SK-N-SH (cell line): ENCODE measurements at regions not wholly inside any gene's neighbourhood (a gene's known extent, or its start where the extent isn't known, plus 50 kb on each side); places are given as distances from the start of the nearest gene placed in this dataset.

Experiments used
- CTCF ChIA-PET: fragments of 300-600, 350-600 bp; formaldehyde crosslinking; extraction: SDS; loops from one replicate; lab custom pipeline; 2021; lab: Yijun Ruan, JAX
- POLR2A ChIA-PET: fragments of 350-600 bp; sonication (Branson Sonifier 250); formaldehyde crosslinking; extraction: SDS; loops from one replicate; lab custom pipeline; 2020; ENCODE audit warnings: antibody characterized with exemption, inconsistent platforms; lab: Yijun Ruan, JAX
- DNase-seq: peaks from one replicate; pipeline ENCODE4 v3.0.0; 2012
- H2AFZ ChIP-seq: fragments of 200-600 bp; sonication (generic); 2 replicates; pipeline ENCODE4 v1.8.1; 2016; ENCODE audit warnings: antibody characterized with exemption, mild to moderate bottlenecking, low read depth
- H3F3A ChIP-seq: fragments of 200-600 bp; sonication (generic); replicated peaks from 2 replicates; pipeline ENCODE3; 2016; ENCODE audit warnings: antibody characterized with exemption, mild to moderate bottlenecking; ENCODE audit not compliant: insufficient read depth
- H3K27ac ChIP-seq, 2 experiments: fragments of 200-500 bp in 1 of 2; fragments of 200-600 bp in 1 of 2; sonication (Bioruptor generic) in 1 of 2; sonication (generic), shearing (Covaris generic) in 1 of 2; 2 replicates each; pipeline versions ENCODE4 v1.5.1 to v1.6.1; 2014 to 2016; ENCODE audit warnings: low read depth in 2 of 2, inconsistent platforms in 1 of 2, low read length in 1 of 2, mild to moderate bottlenecking in 1 of 2, mixed read lengths in 1 of 2
- H3K27me3 ChIP-seq: fragments of 200-600 bp; sonication (generic), shearing (Covaris generic); 2 replicates; pipeline ENCODE4 v1.6.1; 2016; ENCODE audit warnings: mixed run types; ENCODE audit not compliant: insufficient read depth
- H3K36me3 ChIP-seq, 2 experiments: fragments of 200-500 bp in 1 of 2; fragments of 200-600 bp in 1 of 2; sonication (Bioruptor generic) in 1 of 2; sonication (generic) in 1 of 2; replicated peaks in 1 of 2; 2 replicates each; pipeline versions ENCODE3 to v1.5.1; 2014 to 2016; ENCODE audit warnings: low read length in 1 of 2, mild to moderate bottlenecking in 1 of 2; ENCODE audit not compliant: insufficient read depth in 2 of 2, control insufficient read depth in 1 of 2
- H3K4me1 ChIP-seq, 2 experiments: fragments of 200-500 bp in 1 of 2; fragments of 200-600 bp in 1 of 2; sonication (Bioruptor generic) in 1 of 2; sonication (generic), shearing (Covaris generic) in 1 of 2; 2 replicates each; pipeline versions ENCODE4 v1.5.1 to v1.6.1; 2014 to 2016; ENCODE audit warnings: low read depth in 1 of 2, low read length in 1 of 2, mixed run types in 1 of 2; ENCODE audit not compliant: insufficient read depth in 2 of 2, control insufficient read depth in 1 of 2
- H3K4me2 ChIP-seq: fragments of 200-600 bp; sonication (generic), shearing (Covaris generic); 2 replicates; pipeline ENCODE4 v1.6.1; 2017; ENCODE audit warnings: mixed run types
- H3K4me3 ChIP-seq, 2 experiments: fragments of 200-500 bp in 1 of 2; fragments of 200-600 bp in 1 of 2; sonication (Bioruptor generic) in 1 of 2; sonication (generic), shearing (Covaris generic) in 1 of 2; 2 replicates each; pipeline versions ENCODE4 v1.5.1 to v1.8.1; 2014 to 2016; ENCODE audit warnings: low read depth in 2 of 2, inconsistent platforms in 1 of 2, low read length in 1 of 2, mild to moderate bottlenecking in 1 of 2, mixed read lengths in 1 of 2, moderate library complexity in 1 of 2
- H3K79me2 ChIP-seq: fragments of 200-600 bp; sonication (generic); 2 replicates; pipeline ENCODE4 v1.8.1; 2017; ENCODE audit warnings: mild to moderate bottlenecking; ENCODE audit not compliant: insufficient read depth
- H3K9ac ChIP-seq: fragments of 200-600 bp; sonication (generic); 2 replicates; pipeline ENCODE4 v1.6.1; 2017; ENCODE audit warnings: mixed run types
- H3K9me2 ChIP-seq: fragments of 200-600 bp; sonication (generic); 2 replicates; pipeline ENCODE4 v1.6.1; 2017; ENCODE audit warnings: mixed run types
- H3K9me3 ChIP-seq: fragments of 200-600 bp; sonication (generic); 2 replicates; pipeline ENCODE4 v1.6.1; 2017; ENCODE audit warnings: mixed run types, mild to moderate bottlenecking, moderate library complexity
- H4K20me1 ChIP-seq: fragments of 200-600 bp; sonication (generic); 2 replicates; pipeline ENCODE4 v1.6.1; 2017; ENCODE audit warnings: mild to moderate bottlenecking, mixed run types; ENCODE audit not compliant: insufficient read depth
- EZH2phosphoT487 ChIP-seq: fragments of 200-600 bp; sonication (generic); IDR thresholded peaks from 2 replicates; pipeline ENCODE4 v1.6.1; 2017; ENCODE audit warnings: low read depth, mixed run types, mild to moderate bottlenecking, antibody characterized with exemption, moderate library complexity, borderline replicate concordance
- FOXJ3 ChIP-seq: sonication (generic); formaldehyde crosslinking; IDR thresholded peaks from 2 replicates; pipeline ENCODE4 v1.5.1; 2020; ENCODE audit warnings: mild to moderate bottlenecking, missing genetic modification reagents
- GABPA ChIP-seq: IDR thresholded peaks from 2 replicates; pipeline ENCODE4 v1.4.0; 2012; ENCODE audit warnings: low read depth, mild to moderate bottlenecking
- MAX ChIP-seq: IDR thresholded peaks from 2 replicates; pipeline ENCODE4 v1.4.0; 2012; ENCODE audit warnings: low read depth
- MEF2A ChIP-seq: IDR thresholded peaks from 2 replicates; pipeline ENCODE4 v1.4.0; 2012; ENCODE audit warnings: low read depth, borderline replicate concordance
- NRF1 ChIP-seq: IDR thresholded peaks from 2 replicates; pipeline ENCODE4 v1.6.1; 2012; ENCODE audit warnings: low read depth, mild to moderate bottlenecking, low read length
- PBX3 ChIP-seq: IDR thresholded peaks from 2 replicates; pipeline ENCODE4; 2012
- RAD21 ChIP-seq: IDR thresholded peaks from 2 replicates; pipeline ENCODE4 v1.6.1; 2012; ENCODE audit warnings: mild to moderate bottlenecking, low read length
- RCOR1 ChIP-seq: fragments of 150-350 bp; IDR thresholded peaks from 2 replicates; pipeline ENCODE4 v1.6.1; 2017; ENCODE audit warnings: antibody characterized with exemption, low read length
- TAF1 ChIP-seq: IDR thresholded peaks from 2 replicates; pipeline ENCODE4 v1.6.1; 2012; ENCODE audit warnings: low read depth, mild to moderate bottlenecking, low read length, moderate library complexity, borderline replicate concordance
- USF1 ChIP-seq: IDR thresholded peaks from 2 replicates; pipeline ENCODE4 v1.4.0; 2012; ENCODE audit warnings: low read depth, borderline replicate concordance
- YY1 ChIP-seq: IDR thresholded peaks from 2 replicates; pipeline ENCODE4 v1.4.0; 2012; ENCODE audit warnings: low read depth, mild to moderate bottlenecking
- ZBTB33 ChIP-seq: IDR thresholded peaks from 2 replicates; pipeline ENCODE4 v1.4.0; 2012; ENCODE audit warnings: low read depth, borderline replicate concordance
- WGBS: methylation state at CpG from one replicate; pipeline ENCODE4 v1.1.6; 2017; ENCODE audit warnings: low lambda C conversion rate; 5-methylcytosine and 5-hydroxymethylcytosine counted together

GRCh38 chr2:85951351-85952067 is 62.7 kb upstream of the ST3GAL5 start:
- no peak overlapping the region for H3K4me3 ChIP-seq
- WGBS = 84% methylated on average over 11 of the region's 11 CpGs
- H3K4me1 ChIP-seq = peaks cover 0 to 3% of the 10 kb centered on the region in 2 experiments; a peak in 1 of 4 replicates
- H3K79me2 ChIP-seq = no peaks in the 10 kb centered on the region
- no peak overlapping the region for H3K4me2 ChIP-seq
- TF ChIP-seq RAD21 (no peak), YY1 (no peak), MEF2A (no peak), FOXJ3 (CRISPR knock-in tag) (no peak), EZH2phosphoT487 (no peak), RCOR1 (no peak), USF1 (no peak), GABPA (no peak), NRF1 (no peak), MAX (no peak), TAF1 (no peak), PBX3 (no peak), ZBTB33 (no peak)
- no peak overlapping the region for H3K9ac ChIP-seq
- no peaks in the 10 kb centered on the region for H3F3A ChIP-seq
- no peaks in the 10 kb centered on the region for H4K20me1 ChIP-seq
- H3K27ac ChIP-seq = no peak overlapping the region
- peaks cover 13% of the 10 kb centered on the region; the same call in 1 of the 2 replicates for H3K9me3 ChIP-seq
- H3K36me3 ChIP-seq = no peaks in the 10 kb centered on the region
- ChIA-PET POLR2A (no interaction called here), CTCF (interaction anchor here (0.7 to 2.3 kb wide), 3 partner anchors 62 to 135 kb away, joined by 3 to 10 read pairs (median 5); partner anchors contain the start of gene ST3GAL5)
- H3K27me3 ChIP-seq = no peaks in the 10 kb centered on the region
- no peak for DNase-seq
- H2AFZ ChIP-seq = no peak overlapping the region
- H3K9me2 ChIP-seq = no peaks in the 10 kb centered on the region
